Activated naive CD8-positive, alpha-beta T cell treated with anti-CD3 and anti-CD28 coated beads, Interleukin-2, amount 50 U/mL, for 16 hours (primary cell): ENCODE measurements at regions not wholly inside any gene's neighbourhood (a gene's known extent, or its start where the extent isn't known, plus 50 kb on each side); places are given as distances from the start of the nearest gene placed in this dataset.
A peak's percentile ranks its signal among the peaks of the same experiment; 100 is the strongest.
"Not testable (repeated sequence)": the region's sequence is repeated elsewhere in the genome, so short reads cannot be mapped to it uniquely, and the experiment has no call there.

Experiments
- DNase-seq: peaks from one replicate; pipeline ENCODE4 v3.0.0-alpha.2; 2020; ENCODE audit warnings: low read depth, low spot score

GRCh38 chr2:241957276-241957675 is 87.7 kb downstream of the RTP5 start:
- no peak for DNase-seq

DNA sequence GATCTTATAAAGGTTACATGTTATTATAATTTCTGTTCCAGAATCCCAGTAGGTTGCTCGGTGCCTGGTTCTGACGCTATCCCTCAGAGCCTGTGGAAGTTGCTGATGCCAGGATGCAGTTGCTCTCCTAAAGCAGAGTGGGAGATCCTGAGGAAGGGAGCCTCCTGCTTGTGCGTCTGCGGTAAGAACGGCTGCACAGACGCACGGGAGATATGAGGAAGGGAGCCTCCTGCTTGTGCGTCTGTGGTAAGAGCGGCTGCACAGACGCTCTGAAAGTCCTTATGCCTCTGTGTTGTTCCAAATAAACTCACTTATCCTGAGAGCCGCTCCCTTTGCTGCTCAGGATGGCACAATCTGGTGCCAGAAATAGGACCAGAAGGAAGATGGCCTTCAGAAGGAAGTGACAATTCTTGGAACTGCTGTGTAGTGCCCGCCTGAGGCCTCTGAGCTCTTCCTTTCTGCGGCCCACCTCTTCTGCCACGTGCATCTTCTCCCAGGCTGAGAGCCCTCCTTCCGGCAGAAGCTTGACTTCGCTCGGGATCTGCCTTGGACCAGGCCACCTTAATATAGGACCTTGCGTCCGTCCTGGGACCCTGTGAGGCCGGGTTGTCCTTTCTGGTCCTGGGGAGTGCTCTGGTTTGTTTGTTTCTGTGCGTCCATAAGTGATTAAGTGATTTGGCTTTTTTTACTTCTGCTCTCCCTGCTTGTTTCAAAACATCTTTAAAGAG is 89.5 kb downstream of the RTP5 start:
- DNase-seq, result no peak

DNA sequence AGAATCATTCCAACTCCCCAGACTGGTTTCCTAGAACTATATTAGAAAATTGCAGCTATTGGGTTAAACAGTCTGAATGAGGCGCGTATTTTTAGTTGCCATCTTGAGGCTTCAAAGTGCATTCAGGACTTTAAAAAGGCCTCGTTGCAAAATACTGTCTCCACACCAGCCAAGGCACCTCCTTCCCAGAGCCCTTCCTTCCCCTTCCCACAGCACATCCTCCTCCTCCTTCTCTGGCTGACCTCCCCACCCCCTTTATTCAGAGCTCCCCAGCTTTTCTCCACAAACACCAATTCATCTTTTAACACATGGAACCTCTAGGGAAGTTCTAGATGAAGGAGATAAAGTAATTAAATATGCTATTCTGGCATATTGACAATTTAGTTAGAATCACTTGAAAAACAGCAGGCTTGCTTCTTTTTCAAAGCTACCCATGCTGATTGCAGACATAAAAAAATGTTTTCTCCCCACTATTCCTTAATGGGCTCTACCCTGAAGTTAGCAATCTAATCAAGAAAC is 90.3 kb downstream of the RTP5 start:
- no peak for DNase-seq

DNA sequence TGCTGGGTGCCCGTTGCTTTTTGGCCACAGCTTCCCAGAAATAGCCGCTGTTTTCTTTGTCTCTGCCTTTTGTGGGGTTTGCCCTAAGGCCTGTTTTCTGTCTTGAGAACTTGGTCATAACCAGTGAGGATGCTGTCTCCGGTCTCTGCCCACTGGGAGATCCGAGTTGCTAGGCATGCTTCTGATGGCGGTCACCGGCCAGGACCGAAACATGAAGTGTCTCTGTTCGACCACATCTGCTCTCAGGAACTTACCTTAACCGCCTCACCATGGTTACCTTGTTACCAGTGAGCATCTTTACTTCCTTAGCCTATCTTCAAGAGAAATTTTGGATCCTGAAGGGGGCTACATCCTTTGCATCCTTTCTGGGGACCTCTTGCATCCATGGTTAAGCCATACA is 91.9 kb downstream of the RTP5 start:
- DNase-seq, result no peak

- DNase-seq, result no peak
These were observed 94.6 kb downstream of the RTP5 start for GRCh38 chr2:241964133-241964532.

- peak; percentile 49 for DNase-seq
These were observed 96.4 kb downstream of the RTP5 start for GRCh38 chr2:241965931-241966412.

DNA sequence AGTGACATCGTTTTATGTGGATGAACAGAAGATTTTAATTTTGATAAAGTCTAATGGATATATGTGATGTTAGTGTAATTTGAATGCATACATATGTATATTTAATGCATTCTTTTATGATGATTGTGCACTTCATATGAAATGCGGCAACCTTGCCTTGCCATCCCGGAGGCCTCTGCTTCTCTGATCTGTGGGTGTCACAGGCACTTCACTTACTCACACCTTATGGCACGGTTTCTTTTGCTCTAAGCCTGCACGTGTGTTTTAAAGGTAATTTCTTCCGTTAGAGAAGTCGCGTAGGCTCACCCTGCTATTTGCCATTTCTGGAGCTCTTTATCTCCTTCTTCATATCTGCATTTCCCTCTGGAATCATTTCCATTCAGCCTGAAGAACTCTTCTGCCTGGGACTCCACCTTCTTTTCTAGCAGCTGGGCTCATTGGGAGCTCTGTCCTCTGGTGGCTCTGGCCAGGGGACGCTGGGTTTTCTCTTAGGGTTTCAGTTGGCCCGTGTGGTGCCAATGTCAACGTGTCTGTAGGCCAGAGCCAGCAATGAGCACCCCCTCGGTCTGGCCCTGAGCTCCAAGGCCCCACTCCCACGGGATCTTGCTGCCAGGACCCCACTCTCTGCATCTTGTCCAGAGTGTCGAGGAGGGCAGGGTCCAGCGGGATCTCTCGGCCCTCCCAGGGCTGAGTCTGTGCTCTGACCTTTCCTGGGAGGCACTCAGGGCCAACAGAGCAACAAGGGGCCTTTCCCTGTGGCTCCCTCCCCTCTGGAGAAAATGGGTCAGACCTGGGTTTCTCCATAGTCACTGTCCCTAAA is 97.3 kb downstream of the RTP5 start:
- no peak for DNase-seq

DNA sequence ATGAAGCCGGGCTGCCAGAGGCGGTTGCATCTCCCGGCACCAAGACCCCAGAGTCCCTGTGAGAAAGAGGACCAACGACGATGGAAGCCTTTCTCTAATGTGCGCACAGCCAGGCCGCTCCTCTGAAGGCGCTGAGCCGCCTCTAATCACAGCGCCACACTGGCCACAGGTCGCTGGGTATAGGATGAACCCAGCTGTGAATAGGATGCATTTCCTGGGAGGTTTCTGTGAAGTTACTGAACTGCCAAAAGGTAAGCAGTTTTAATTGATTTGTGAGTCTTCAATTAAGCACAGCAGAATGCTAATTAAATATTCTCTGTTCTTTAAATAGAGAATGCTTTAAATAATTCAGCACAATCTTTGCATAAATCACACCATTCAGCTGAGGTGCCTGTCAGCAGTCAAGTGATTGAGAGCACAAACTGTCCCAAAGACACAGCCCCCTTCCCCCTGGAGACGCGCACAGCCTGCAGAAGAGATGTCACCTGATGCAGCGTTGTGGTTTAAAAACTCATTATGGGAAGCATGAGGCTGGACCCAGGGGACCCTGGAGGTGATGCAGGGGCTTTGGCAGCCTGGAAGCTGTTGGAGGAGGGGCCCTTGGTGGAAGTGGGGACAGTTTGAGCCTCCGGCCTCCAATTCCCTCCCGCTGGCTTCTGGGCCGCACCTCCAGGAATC is 98.1 kb downstream of the RTP5 start:
- no peak for DNase-seq

GRCh38 chr2:241968417-241968816 is 98.9 kb downstream of the RTP5 start:
- no peak for DNase-seq

DNA sequence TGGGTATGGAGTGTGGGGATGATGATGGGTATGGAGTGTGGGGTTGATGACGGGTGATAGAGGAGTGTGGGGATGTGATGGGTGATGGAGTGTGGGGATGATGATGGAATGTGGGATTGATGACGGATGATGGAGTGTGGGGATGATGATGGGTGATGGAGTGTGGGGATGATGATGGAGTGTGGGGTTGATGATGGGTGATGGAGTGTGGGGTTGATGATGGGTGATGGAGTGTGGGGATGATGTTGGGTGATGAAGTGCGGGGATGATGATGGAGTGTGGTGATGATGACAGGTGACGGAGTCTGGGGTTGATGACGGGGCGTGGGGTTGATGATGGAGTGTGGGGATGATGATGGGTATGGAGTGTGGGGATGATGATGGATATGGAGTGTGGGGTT is 99.7 kb downstream of the RTP5 start:
- DNase-seq, result not testable (repeated sequence)

DNA sequence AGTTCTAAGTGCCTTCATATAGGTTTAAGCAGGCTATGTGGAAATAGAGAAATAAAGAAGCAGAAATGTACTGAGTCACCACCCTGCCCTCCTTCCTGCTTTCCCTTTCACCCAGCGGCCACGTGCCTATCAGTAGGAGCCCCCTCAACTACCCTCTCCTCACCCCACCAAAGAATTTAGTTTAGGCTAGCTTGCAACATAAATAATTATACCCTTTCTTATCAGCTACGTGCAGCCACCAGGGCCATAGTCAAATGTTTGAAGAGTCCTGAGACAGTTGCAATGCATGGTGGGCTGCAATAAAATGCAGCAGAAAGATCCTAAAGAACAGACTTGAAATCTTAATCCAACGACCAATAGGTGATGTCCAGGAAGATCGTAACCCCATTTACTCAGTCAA is 101.2 kb downstream of the RTP5 start:
- no peak for DNase-seq

GRCh38 chr2:241974096-241974495 is 104.6 kb downstream of the RTP5 start:
- no peak for DNase-seq

DNA sequence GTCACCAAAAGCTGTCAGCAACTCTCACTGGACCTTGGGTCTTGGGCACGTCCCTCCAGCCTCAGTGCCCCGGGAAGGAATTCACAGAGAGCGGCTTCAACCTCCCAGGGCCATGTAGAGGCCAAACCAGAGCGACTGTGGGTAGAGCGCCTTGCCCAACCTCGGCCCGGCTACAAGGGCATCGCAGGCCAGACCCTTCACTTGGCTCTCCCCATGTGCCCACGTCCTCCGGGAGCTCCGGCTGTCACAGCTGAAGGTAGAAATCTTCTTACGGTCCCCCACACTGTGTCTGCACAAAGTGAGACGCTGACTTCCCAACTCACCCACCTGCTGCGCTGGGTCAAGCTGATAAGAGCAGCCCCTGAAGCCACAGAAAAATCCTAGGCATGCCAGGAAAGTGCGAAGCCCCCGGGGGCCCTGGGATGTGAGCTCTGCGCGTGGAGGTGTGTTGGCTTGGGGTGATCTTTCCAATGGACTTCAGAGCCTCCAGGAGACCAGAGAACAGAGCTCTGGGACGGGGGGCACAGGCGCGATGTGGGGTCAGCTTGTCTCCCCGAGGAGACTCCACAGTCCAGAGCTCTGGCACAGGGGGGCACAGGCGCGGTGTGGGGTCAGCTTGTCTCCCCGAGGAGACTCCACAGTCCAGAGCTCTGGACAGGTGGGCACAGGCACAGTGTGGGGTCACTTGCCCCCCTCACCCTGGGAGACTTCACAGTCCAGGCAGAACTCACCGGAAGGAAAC is 105.5 kb downstream of the RTP5 start:
- no peak for DNase-seq

GRCh38 chr2:241975593-241976284 is 106.2 kb downstream of the RTP5 start:
- no peak for DNase-seq

DNA sequence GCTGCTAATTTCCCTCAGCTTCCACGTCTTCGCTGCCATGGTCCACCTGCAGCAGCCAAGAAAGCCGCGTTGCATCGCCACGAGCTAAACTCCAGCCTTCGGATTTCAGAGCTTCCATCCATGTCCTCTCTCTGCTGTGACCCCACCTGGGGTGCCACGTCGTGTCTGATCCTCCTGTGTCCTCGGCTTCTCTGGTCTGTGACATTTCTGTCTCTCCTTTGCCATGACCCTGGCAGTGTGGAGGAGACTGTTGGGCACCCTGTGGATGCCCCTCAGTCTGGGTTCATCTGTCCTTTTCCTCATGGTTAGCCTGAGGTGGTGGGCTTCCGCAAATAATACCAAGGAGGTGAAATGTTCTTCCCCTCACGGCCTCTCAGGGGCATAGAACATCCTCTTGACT is 106.8 kb downstream of the RTP5 start:
- no peak for DNase-seq

- no peak for DNase-seq
These were observed 108.2 kb downstream of the RTP5 start for GRCh38 chr2:241977557-241978300.

DNA sequence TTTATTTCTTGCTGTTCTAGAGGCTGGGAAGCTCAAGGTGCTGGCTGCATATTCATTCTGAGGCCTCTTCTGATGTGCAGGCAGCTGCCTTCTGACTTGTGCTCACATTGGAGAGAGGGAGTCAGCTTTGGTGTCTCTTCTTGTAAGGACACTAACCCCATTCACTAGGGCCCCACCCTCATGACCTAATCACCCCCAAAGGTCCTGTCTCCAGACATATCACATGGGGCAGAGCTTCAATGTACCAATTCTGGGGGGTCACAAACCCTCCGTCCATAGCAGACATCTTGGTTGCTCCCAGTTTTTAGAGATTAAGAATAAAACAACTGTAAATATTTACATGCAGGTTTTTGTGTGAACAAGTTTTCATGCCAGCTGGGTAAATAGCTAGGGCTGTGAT is 109.1 kb downstream of the RTP5 start:
- DNase-seq, result no peak

GRCh38 chr2:241980193-241980592 is 110.7 kb downstream of the RTP5 start:
- no peak for DNase-seq

GRCh38 chr2:241981076-241981700 is 111.7 kb downstream of the RTP5 start:
- no peak for DNase-seq
